ENCODE measurements at regions not wholly inside any gene's neighbourhood (a gene's known extent, or its start where the extent isn't known, plus 50 kb on each side); places are given as distances from the start of the nearest gene placed in this dataset.

GRCh38 chr5:167030500-167031120 lies 1260.8 kb upstream of the WWC1 start:
- no peak overlapping the region for H3K4me2 ChIP-seq (ENCODE audit: low read length)
- no peak overlapping the region for H3K4me3 ChIP-seq (ENCODE audit: low read length)
- no peaks in the 10 kb centered on the region for H3K36me3 ChIP-seq (ENCODE audit: insufficient read depth, low read length)
- no peak overlapping the region for H2AFZ ChIP-seq (ENCODE audit: low read depth, low read length)
- no peak overlapping the region for H3K27ac ChIP-seq (ENCODE audit: low read length)
- H3F3A ChIP-seq (ENCODE audit: insufficient read depth, low read length, poor library complexity, severe bottlenecking) = no peaks in the 10 kb centered on the region
- TF ChIP-seq MXI1 (conservative IDR thresholded peaks at IDR 0.05; ENCODE audit: poor library complexity, severe bottlenecking) = no peak
- TF ChIP-seq EP300 (conservative IDR thresholded peaks at IDR 0.05; ENCODE audit: poor library complexity, severe bottlenecking) = no peak
- TF ChIP-seq POLR2AphosphoS5 (IDR thresholded peaks at IDR 0.05) = no peak
- no peak for TF ChIP-seq SMC3 (conservative IDR thresholded peaks at IDR 0.05; ENCODE audit: poor library complexity)
- no peak for TF ChIP-seq RAD21 (conservative IDR thresholded peaks at IDR 0.05)
- TF ChIP-seq REST (IDR thresholded peaks at IDR 0.05; ENCODE audit: borderline replicate concordance) = no peak
- TF ChIP-seq CTCF (IDR thresholded peaks at IDR 0.05; ENCODE audit: poor library complexity, severe bottlenecking) = no peak
- no peak for TF ChIP-seq TAF1 (IDR thresholded peaks at IDR 0.05; ENCODE audit: low read depth)
- no peak for TF ChIP-seq EZH2 (IDR thresholded peaks at IDR 0.05; ENCODE audit: borderline replicate concordance, insufficient read depth, low read length, poor library complexity, severe bottlenecking)
- no peak overlapping the region for H3K9ac ChIP-seq (ENCODE audit: low read length)
- no peaks in the 10 kb centered on the region for H3K79me2 ChIP-seq (replicated peaks; ENCODE audit: insufficient read depth, low read length)
- H3K9me2 ChIP-seq (ENCODE audit: insufficient read depth, low read length) = no peaks in the 10 kb centered on the region
- no peaks in the 10 kb centered on the region for H3K9me3 ChIP-seq (ENCODE audit: low read length)
- no peaks in the 10 kb centered on the region for H4K20me1 ChIP-seq (ENCODE audit: insufficient read depth)
- no peaks in the 10 kb centered on the region for H3K27me3 ChIP-seq (ENCODE audit: insufficient read depth, low read depth, low read length)

- no peaks in the 10 kb centered on the region for H3K36me3 ChIP-seq (ENCODE audit: insufficient read depth, low read length)
- no peak overlapping the region for H3K4me2 ChIP-seq (ENCODE audit: low read length)
- no peaks in the 10 kb centered on the region for H3K79me2 ChIP-seq (replicated peaks; ENCODE audit: insufficient read depth, low read length)
- H4K20me1 ChIP-seq (ENCODE audit: insufficient read depth) = no peaks in the 10 kb centered on the region
- H3K27me3 ChIP-seq (ENCODE audit: insufficient read depth, low read depth, low read length) = no peaks in the 10 kb centered on the region
- H3K9ac ChIP-seq (ENCODE audit: low read length) = no peak overlapping the region
- no peaks in the 10 kb centered on the region for H3F3A ChIP-seq (ENCODE audit: insufficient read depth, low read length, poor library complexity, severe bottlenecking)
- H3K9me3 ChIP-seq (ENCODE audit: low read length) = no peaks in the 10 kb centered on the region
- TF ChIP-seq RAD21 (conservative IDR thresholded peaks at IDR 0.05) (no peak), EP300 (conservative IDR thresholded peaks at IDR 0.05; ENCODE audit: poor library complexity, severe bottlenecking) (no peak), MXI1 (conservative IDR thresholded peaks at IDR 0.05; ENCODE audit: poor library complexity, severe bottlenecking) (no peak), REST (IDR thresholded peaks at IDR 0.05; ENCODE audit: borderline replicate concordance) (no peak), CTCF (IDR thresholded peaks at IDR 0.05; ENCODE audit: poor library complexity, severe bottlenecking) (no peak), SMC3 (conservative IDR thresholded peaks at IDR 0.05; ENCODE audit: poor library complexity) (no peak), EZH2 (IDR thresholded peaks at IDR 0.05; ENCODE audit: borderline replicate concordance, insufficient read depth, low read length, poor library complexity, severe bottlenecking) (no peak), POLR2AphosphoS5 (IDR thresholded peaks at IDR 0.05) (no peak), TAF1 (IDR thresholded peaks at IDR 0.05; ENCODE audit: low read depth) (no peak)
- H3K4me3 ChIP-seq (ENCODE audit: low read length) = no peak overlapping the region
- H3K9me2 ChIP-seq (ENCODE audit: insufficient read depth, low read length) = no peaks in the 10 kb centered on the region
- no peak overlapping the region for H2AFZ ChIP-seq (ENCODE audit: low read depth, low read length)
- no peak overlapping the region for H3K27ac ChIP-seq (ENCODE audit: low read length)
Measured at GRCh38 chr5:167036585-167036984, 1254.9 kb upstream of the WWC1 start.
